HG02798 (cell line): ENCODE measurements at regions not wholly inside any gene's neighbourhood (a gene's known extent, or its start where the extent isn't known, plus 50 kb on each side); places are given as distances from the start of the nearest gene placed in this dataset.
"Not testable (repeated sequence)": the region's sequence is repeated elsewhere in the genome, so short reads cannot be mapped to it uniquely, and the experiment has no call there.

Experiments used
- ATAC-seq: cut with Tn5 transposase; IDR thresholded peaks from one replicate; pipeline ENCODE4 v1.9.1; 2021; ENCODE audit warnings: mild to moderate bottlenecking; ENCODE audit not compliant: unreplicated experiment, poor library complexity

DNA sequence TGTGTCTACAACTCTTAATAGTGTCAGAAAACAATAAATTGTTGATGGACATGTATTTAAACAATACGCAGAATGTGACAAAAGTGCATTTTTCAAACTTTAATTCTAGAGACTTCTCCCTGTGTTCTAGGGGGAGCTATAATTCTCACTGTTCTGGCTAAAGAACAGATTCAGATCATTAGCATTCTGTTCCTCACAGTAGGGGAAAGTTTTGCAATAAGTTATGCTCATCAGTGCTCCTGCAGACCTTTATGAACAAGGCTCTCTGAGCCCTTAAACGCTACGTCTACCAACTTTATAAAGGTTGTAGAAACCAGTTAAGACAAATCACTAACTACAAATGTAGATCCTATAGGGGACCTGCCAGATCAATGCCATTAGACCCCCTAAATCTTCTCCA is 444.2 kb downstream of the SQOR start:
- ATAC-seq: no peak

DNA sequence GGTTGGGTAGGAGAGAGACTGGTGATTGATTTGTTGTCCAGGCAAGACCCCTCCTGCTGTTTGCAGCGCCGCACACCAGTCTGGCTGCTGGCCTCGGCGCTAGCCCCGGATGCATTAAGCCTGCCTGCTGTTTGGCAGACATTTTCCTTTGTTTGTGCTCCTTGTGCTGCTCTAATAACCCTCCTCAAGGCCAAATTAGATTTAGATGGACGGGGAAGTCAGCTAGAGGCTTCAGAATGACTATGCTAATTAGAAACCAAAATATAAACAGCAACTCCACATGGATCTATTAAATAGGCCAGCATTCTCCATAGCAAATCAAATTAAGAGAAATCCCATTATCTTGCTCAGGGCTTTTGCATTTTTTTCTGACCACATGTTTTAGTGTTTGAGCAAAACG is 445.2 kb downstream of the SQOR start:
- ATAC-seq: no peak

DNA sequence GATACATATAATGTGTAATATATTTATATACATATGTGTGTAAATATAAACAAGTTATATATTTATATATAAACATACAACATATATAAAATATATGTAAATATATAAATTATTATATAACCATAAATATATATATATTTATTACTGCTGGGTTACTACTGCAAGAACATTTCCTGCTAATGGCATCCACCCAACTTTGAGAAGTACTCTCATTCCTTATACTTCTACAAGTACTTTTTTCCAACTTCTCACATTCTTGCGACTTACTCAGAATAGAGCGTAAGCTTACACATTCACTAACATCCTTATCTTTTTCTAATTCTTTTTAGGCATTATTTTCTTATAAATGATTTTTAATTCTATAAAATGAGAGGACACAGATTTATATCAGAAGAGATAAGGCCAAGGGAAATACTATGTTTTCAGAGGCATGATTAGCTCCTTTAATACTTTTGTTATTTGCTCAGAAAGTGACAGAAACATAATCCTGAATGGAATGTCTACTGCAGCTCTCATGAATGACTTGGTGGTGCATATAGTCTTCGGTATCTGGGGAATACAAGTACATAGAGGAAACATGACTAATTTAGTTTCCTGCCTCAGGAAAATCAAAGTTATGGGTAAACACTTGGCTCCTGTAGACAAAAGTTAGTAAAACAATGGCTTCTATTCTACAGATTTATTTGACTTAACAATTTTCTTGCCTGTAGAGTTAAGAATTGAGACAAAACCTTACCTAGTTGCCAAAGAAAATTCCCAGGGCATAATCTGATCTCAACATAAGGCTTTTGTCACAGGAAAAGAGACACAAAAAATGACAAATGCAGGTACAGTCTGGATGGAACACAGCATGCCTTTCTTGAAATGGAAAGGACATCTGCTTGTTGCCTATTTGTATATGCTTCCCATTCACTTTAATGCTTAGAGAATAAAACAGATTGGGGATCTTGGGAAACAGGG is 453.9 kb downstream of the SQOR start:
- ATAC-seq: no peak

DNA sequence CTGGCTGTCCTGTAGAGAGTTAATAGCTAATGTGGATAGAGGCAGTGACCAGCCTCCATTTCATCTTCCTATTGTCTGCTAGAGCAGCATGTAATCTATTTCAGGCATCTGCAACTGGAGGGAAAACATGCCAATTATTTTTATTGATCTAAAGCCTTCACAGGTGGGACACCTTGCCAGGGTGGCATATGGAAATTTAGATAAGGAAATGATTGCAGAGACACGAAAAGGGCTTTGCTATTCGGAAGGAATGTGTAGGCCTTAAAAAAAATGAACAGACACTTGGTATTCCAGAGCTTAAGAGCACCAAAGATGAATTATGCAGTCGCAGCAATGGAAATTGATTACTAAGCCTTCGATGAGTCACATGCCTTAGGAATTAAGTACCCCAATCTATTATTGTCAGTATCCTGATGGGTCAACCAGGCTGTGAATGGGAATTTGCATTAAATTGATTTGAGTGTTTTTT is 454.7 kb downstream of the SQOR start:
- no peak for ATAC-seq

- no peak for ATAC-seq
Observed at GRCh38 chr15:46091860-46092450, 457.1 kb downstream of the SQOR start.

DNA sequence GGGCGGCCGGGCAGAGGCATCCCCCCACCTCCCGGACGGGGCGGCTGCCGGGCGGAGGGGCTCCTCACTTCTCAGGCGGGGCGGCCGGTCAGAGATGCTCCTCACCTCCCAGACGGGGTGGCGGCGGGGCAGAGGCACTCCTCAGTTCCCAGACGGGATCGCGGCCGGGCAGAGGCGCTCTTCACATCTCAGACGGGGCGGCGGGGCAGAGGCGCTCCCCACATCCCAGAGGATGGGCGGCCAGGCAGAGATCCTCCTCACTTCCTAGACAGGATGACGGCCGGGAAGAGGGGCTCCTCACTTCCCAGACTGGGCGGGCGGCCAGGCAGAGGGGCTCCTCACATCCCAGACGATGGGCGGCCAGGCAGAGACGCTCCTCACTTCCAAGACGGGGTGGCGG is 463.2 kb downstream of the SQOR start:
- ATAC-seq: not testable (repeated sequence)

GRCh38 chr15:46110755-46111154 is 475.9 kb downstream of the SQOR start:
- no peak for ATAC-seq

GRCh38 chr15:46111730-46112129 is 476.9 kb downstream of the SQOR start:
- no peak for ATAC-seq

- ATAC-seq: no peak
Observed at GRCh38 chr15:46117071-46117470, 482.2 kb downstream of the SQOR start.

DNA sequence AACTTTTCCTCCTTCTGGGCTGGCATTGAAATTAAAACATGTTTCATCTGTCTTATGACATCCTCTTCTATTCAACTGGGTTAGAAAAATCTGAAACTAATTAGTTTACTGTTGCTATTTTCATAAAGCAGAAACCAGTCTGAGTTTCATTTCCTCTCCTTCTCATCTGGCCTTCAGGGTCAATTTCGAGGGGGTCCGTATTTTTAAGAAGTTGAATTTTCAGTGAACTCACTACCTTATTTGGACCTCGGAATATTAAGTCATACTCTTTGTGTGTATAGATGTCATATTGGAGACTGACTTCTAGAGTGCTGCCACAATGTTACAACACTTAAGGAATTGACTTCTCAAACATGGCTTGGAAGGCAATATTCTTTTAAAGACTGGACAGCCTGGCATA is 485.9 kb downstream of the SQOR start:
- no peak for ATAC-seq

- no peak for ATAC-seq
Observed at GRCh38 chr15:46121441-46121840, 486.6 kb downstream of the SQOR start.

GRCh38 chr15:46126581-46126980 is 491.8 kb downstream of the SQOR start:
- ATAC-seq: no peak

DNA sequence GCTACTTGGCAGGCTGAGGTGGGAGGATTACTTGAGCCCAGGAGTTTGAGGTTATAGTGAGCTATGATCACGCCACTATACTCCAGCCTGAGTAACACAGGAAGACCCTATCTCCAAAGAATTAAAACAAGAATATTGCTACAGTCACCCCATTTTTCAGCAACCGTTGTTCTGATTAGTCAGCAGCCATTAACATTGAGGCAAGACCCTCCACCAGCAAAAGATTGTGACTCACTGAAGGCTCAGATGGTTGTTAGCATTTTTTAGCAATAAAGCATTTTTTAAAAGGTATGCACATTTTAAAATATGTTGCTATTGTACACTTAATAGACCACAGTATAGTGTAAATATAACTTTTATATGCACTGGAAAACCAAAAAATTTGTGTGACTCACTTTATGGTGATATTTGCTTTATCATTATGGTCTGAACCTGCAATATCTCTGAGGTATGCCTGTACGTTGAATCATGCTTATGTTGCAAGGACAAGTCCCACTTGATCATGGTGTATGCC is 492.6 kb downstream of the SQOR start:
- no peak for ATAC-seq

DNA sequence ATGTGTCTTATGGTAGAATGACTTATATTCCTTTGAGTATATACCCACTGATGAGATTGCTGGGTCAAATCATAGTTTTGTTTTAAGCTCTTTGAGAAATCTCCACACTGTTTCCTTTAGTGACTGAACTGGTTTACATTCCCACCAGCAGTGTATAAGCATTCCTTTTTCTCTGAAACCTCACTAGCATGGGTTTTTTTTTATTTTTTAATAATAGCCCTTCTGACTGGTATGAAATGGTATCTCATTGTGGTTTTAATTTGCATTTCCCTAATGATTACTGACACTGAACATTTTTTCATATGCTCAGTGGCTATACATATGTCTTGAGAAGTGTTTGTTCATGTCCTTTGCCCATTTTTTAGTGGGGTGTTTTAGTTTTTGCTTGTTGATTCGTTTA is 494.3 kb downstream of the SQOR start:
- no peak for ATAC-seq

DNA sequence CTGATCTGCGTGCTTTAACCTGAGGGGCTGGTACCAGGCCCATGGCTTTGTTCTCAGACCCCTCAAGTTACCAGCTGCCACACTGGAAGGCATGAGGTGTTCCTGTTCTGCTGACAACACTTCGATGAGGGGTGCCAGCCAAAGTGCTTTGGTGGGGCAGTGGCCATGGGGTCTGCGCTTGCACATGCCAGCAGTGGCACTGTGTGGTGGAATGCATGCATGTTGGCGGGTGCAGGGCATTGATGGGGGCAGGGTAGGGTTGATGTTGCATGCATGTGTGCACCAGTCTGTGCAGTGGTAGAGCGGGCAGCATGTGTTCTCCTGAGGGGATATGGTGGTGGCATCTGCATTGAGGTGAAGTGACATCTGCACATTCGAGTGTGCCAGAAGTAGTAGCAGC is 497.0 kb downstream of the SQOR start:
- ATAC-seq: no peak

DNA sequence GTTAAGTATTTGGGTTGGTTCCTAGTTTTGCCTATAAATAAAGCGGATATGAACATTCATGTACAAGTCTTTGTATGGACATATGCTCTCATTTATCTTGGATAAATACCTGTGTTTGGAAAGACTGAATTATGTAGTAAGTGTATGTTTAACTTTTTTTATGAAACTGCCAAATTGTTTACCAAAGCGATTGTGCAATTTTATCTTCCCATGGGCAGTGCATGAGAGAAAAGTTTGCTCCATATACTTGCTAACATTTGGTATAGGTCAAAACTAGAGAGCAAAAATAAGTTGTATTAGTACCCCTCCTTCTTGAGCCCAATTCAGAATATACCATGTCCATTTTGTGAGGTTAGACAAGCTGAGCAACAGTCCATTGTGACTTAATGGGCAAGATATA is 502.6 kb downstream of the SQOR start:
- no peak for ATAC-seq

- no peak for ATAC-seq
Observed at GRCh38 chr15:46146002-46146401, 511.2 kb downstream of the SQOR start.

DNA sequence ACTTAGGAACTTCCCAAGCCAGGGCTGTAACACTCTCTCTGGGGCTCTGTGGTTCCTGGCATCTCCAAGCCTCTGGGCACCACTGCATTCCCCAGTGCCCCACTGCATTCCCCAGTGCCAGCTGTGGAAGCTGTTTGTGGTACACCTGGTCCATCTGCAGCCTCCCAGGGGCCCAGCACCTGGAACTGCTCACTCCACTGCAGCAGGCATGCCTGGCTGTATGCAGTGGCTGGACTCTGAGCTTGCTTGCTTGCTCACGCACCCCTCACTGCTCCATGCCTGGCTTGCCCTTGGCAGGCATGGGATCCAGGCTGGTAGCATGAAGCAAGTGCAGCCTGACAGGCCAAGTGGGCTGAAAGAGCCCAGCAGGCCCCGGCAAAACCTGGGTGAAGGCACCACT is 512.1 kb downstream of the SQOR start:
- ATAC-seq: no peak

- ATAC-seq: no peak
Observed at GRCh38 chr15:46151786-46152185, 517.0 kb downstream of the SQOR start.

DNA sequence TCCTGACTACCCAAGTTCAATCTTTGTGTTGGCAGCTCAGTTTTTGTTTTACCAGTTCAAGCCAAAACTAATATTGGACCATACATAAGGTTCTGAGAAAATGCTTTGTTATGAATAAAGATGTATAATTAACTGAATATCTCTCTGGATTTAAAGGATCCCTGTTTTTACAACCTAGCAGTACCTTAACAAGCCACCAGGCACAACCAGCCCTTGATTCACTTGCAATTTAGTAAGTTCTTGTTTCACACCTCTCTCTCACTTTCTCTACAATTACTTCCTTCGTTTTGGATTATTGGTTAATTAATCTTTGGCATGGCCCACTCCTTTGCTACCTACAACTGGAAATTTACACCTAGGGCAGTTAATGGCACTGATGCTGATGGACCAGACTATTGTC is 531.9 kb downstream of the SQOR start:
- no peak for ATAC-seq

DNA sequence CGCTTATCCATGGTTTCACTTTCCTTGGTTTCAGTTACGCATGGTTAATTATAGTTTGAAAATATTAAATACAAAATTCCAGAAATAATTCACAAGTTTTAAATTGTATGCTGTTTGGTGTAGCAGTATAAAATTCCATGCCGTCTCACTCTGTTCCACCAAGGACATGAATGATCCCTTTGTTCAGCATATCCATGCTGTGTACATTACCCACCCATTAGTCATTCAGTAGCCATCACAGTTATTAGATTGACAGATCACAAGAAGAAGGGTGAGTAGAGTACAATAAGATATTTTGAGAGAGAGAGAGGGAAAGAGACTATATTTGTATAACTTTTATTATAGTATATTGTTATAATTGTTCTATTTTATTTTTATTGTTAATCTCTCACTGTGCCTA is 535.5 kb downstream of the SQOR start:
- ATAC-seq: no peak

GRCh38 chr15:46174122-46174521 is 539.3 kb downstream of the SQOR start:
- ATAC-seq: no peak
